ENCODE measurements at regions not wholly inside any gene's neighbourhood (a gene's known extent, or its start where the extent isn't known, plus 50 kb on each side); places are given as distances from the start of the nearest gene placed in this dataset.

DNA sequence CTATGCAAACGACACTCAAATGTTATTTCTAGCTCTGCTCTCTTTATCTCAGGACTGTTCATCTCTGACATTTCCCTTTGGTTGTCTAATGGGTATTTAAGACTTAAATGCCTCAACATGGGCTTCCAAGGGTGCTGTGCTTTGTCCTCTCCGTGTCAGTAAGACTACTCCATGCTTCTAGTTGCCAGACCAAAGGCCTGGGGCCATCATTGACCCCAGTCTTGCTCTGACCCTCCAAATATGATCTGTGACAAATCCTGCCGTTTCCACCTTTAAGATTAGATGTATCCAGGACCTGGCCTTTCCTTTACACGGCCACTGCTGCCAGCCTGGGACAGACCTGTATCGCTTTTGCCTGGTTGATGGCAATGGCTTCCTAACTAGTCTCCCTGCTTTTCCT lies 126.3 kb upstream of the DYRK2 start:
- Histone ChIP-seq H3K27me3 (ENCODE audit: control insufficient read depth, insufficient read depth, low read length) (no peaks in the 10 kb centered on the region), H3K9ac (no peak overlapping the region), H3K4me2 (ENCODE audit: low read length) (no peak overlapping the region), H2AFZ (no peak overlapping the region), H3K4me1 (no peaks in the 10 kb centered on the region), H3K36me3 (ENCODE audit: control insufficient read depth, insufficient read depth, low read length) (no peaks in the 10 kb centered on the region), H3K79me2 (no peaks in the 10 kb centered on the region), H3K27ac (no peak overlapping the region), H3K9me3 (ENCODE audit: control insufficient read depth, low read length) (no peaks in the 10 kb centered on the region), H3K4me3 (ENCODE audit: low read depth, low read length) (no peak overlapping the region)
- TF ChIP-seq, protein P1, sequence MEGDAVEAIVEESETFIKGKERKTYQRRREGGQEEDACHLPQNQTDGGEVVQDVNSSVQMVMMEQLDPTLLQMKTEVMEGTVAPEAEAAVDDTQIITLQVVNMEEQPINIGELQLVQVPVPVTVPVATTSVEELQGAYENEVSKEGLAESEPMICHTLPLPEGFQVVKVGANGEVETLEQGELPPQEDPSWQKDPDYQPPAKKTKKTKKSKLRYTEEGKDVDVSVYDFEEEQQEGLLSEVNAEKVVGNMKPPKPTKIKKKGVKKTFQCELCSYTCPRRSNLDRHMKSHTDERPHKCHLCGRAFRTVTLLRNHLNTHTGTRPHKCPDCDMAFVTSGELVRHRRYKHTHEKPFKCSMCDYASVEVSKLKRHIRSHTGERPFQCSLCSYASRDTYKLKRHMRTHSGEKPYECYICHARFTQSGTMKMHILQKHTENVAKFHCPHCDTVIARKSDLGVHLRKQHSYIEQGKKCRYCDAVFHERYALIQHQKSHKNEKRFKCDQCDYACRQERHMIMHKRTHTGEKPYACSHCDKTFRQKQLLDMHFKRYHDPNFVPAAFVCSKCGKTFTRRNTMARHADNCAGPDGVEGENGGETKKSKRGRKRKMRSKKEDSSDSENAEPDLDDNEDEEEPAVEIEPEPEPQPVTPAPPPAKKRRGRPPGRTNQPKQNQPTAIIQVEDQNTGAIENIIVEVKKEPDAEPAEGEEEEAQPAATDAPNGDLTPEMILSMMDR (IDR thresholded peaks at IDR 0.05) = no peak

- Histone ChIP-seq H3K9me3 (ENCODE audit: control insufficient read depth, low read length) (no peaks in the 10 kb centered on the region), H3K36me3 (ENCODE audit: control insufficient read depth, insufficient read depth, low read length) (no peaks in the 10 kb centered on the region), H3K79me2 (no peaks in the 10 kb centered on the region), H2AFZ (no peak overlapping the region), H3K27me3 (ENCODE audit: control insufficient read depth, insufficient read depth, low read length) (no peaks in the 10 kb centered on the region), H3K27ac (no peak overlapping the region), H3K9ac (no peak overlapping the region), H3K4me1 (no peaks in the 10 kb centered on the region), H3K4me2 (ENCODE audit: low read length) (no peak overlapping the region), H3K4me3 (ENCODE audit: low read depth, low read length) (no peak overlapping the region)
- TF ChIP-seq, protein P1 (IDR thresholded peaks at IDR 0.05) = no peak
Measured at GRCh38 chr12:67523538-67523937, 125.0 kb upstream of the DYRK2 start.

- no peak overlapping the region for H3K9ac ChIP-seq
- H3K9me3 ChIP-seq (ENCODE audit: control insufficient read depth, low read length) = no peaks in the 10 kb centered on the region
- no peak overlapping the region for H3K4me2 ChIP-seq (ENCODE audit: low read length)
- TF ChIP-seq, protein P1 (IDR thresholded peaks at IDR 0.05) = no peak
- no peak overlapping the region for H2AFZ ChIP-seq
- no peaks in the 10 kb centered on the region for H3K4me1 ChIP-seq
- H3K4me3 ChIP-seq (ENCODE audit: low read depth, low read length) = no peak overlapping the region
- H3K79me2 ChIP-seq = no peaks in the 10 kb centered on the region
- H3K36me3 ChIP-seq (ENCODE audit: control insufficient read depth, insufficient read depth, low read length) = no peaks in the 10 kb centered on the region
- no peak overlapping the region for H3K27ac ChIP-seq
- H3K27me3 ChIP-seq (ENCODE audit: control insufficient read depth, insufficient read depth, low read length) = no peaks in the 10 kb centered on the region
Measured at GRCh38 chr12:67524861-67525616, 123.5 kb upstream of the DYRK2 start.

DNA sequence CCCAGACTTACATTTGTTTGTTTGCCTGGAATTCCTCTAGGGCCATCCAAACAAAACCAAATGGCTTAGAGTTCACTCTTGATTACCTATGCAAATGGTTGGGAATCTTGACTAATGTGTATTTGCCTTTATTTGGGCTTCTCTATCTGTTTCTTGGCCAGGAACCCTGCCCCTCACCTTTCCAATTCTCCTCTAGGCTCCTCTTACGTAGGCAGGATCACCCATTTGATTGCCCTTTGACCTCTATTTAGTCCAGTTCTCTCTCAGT lies 123.0 kb upstream of the DYRK2 start:
- no peak overlapping the region for H3K9ac ChIP-seq
- H2AFZ ChIP-seq = no peak overlapping the region
- no peaks in the 10 kb centered on the region for H3K36me3 ChIP-seq (ENCODE audit: control insufficient read depth, insufficient read depth, low read length)
- TF ChIP-seq, protein P1 (IDR thresholded peaks at IDR 0.05) = no peak
- no peaks in the 10 kb centered on the region for H3K9me3 ChIP-seq (ENCODE audit: control insufficient read depth, low read length)
- H3K4me3 ChIP-seq (ENCODE audit: low read depth, low read length) = no peak overlapping the region
- no peaks in the 10 kb centered on the region for H3K4me1 ChIP-seq
- H3K79me2 ChIP-seq = no peaks in the 10 kb centered on the region
- H3K27ac ChIP-seq = no peak overlapping the region
- no peaks in the 10 kb centered on the region for H3K27me3 ChIP-seq (ENCODE audit: control insufficient read depth, insufficient read depth, low read length)
- H3K4me2 ChIP-seq (ENCODE audit: low read length) = no peak overlapping the region

DNA sequence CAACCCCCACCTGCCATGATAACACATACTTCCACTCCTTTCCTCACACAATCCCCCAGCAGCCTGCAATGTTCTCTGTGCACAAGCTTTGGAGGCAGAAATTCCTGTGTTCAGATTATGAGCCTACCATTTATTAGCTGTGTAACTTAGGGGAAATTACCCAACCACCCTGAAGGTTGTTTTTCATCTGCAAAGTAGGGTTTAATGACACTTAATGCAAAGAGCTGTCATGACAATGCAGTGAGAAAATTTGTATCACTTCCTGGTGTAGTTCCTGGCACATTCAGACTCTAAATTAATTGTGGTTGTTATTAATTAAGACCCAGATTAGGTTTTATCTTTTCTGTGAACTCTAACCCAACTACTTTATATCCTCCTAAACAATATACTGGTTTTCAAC lies 122.4 kb upstream of the DYRK2 start:
- TF ChIP-seq, protein P1 (IDR thresholded peaks at IDR 0.05) = no peak
- Histone ChIP-seq H3K4me2 (ENCODE audit: low read length) (no peak overlapping the region), H3K36me3 (ENCODE audit: control insufficient read depth, insufficient read depth, low read length) (no peaks in the 10 kb centered on the region), H3K79me2 (no peaks in the 10 kb centered on the region), H3K27me3 (ENCODE audit: control insufficient read depth, insufficient read depth, low read length) (no peaks in the 10 kb centered on the region), H3K9me3 (ENCODE audit: control insufficient read depth, low read length) (no peaks in the 10 kb centered on the region), H2AFZ (no peak overlapping the region), H3K4me1 (no peaks in the 10 kb centered on the region), H3K9ac (no peak overlapping the region), H3K4me3 (ENCODE audit: low read depth, low read length) (no peak overlapping the region), H3K27ac (no peak overlapping the region)
